B cell (primary cell): ENCODE measurements at regions not wholly inside any gene's neighbourhood (a gene's known extent, or its start where the extent isn't known, plus 50 kb on each side); places are given as distances from the start of the nearest gene placed in this dataset.

Source experiments
- ATAC-seq: fragments of 200-7000 bp; cut with Tn5 transposase; one replicate; pipeline ENCODE4 v1.10.0; 2021; ENCODE audit warnings: low read depth, mild to moderate bottlenecking, moderate number of reproducible peaks, moderate library complexity
- CTCF ChIA-PET: fragments of 350-600 bp; sonication (Branson Sonifier 250); formaldehyde crosslinking; loops from one replicate; lab custom pipeline; 2021; ENCODE audit warnings: antibody characterized with exemption, inconsistent platforms; lab: Charles Lee
- POLR2A ChIA-PET: fragments of 350-600 bp; sonication (Branson Sonifier 250); formaldehyde crosslinking; loops from one replicate; lab custom pipeline; 2021; ENCODE audit warnings: antibody characterized with exemption; lab: Charles Lee
- DNase-seq: peaks from one replicate; pipeline ENCODE4 v3.0.0; 2013
- H2AFZ ChIP-seq: 2 replicates; pipeline ENCODE4 v1.6.1; 2012; ENCODE audit warnings: mild to moderate bottlenecking, low read depth, low read length; ENCODE audit not compliant: insufficient read depth, poor library complexity, severe bottlenecking
- H3K27ac ChIP-seq, 2 donors: 1 replicate in 1 of 2; 2 replicates in 1 of 2; pipeline ENCODE4 v1.5.1; 2012 to 2013; ENCODE audit warnings: low read length in 2 of 2, mild to moderate bottlenecking in 2 of 2, moderate library complexity in 1 of 2
- H3K27me3 ChIP-seq, 4 experiments: fragments of 200-600 bp in 1 of 4; sonication (generic) in 1 of 4; replicated peaks in 1 of 4; 1 replicate in 2 of 4; 2 replicates in 2 of 4; pipeline versions ENCODE4 v1.6.1 to v1.7.0; 2013 to 2016; ENCODE audit warnings: low read length in 3 of 4, mild to moderate bottlenecking in 2 of 4, mixed read lengths in 1 of 4, moderate library complexity in 1 of 4; ENCODE audit not compliant: insufficient read depth in 4 of 4, control insufficient read depth in 3 of 4; ENCODE audit errors: control extremely low read depth in 1 of 4
- H3K36me3 ChIP-seq, 2 experiments: replicated peaks in 1 of 2; 1 replicate in 1 of 2; 2 replicates in 1 of 2; pipeline versions ENCODE4 v1.6.1 to v1.7.1; 2013; ENCODE audit warnings: low read length in 1 of 2; ENCODE audit not compliant: insufficient read depth in 2 of 2, control insufficient read depth in 1 of 2; ENCODE audit errors: control extremely low read depth in 1 of 2, extremely low read depth in 1 of 2
- H3K4me1 ChIP-seq, 2 donors: fragments of 200-600 bp in 1 of 2; sonication (generic) in 1 of 2; 1 replicate in 1 of 2; 2 replicates in 1 of 2; pipeline versions ENCODE4 v1.5.1 to v1.6.1; 2013 to 2017; ENCODE audit warnings: low read length in 2 of 2; ENCODE audit not compliant: control insufficient read depth in 2 of 2, insufficient read depth in 2 of 2
- H3K4me2 ChIP-seq: replicated peaks from 2 replicates; pipeline ENCODE3; 2012; ENCODE audit warnings: mild to moderate bottlenecking, low read depth, low read length; ENCODE audit not compliant: poor library complexity, severe bottlenecking
- H3K4me3 ChIP-seq, 5 experiments: fragments of 200-600 bp in 1 of 5; sonication (generic) in 1 of 5; 1 replicate in 3 of 5; 2 replicates in 2 of 5; pipeline versions ENCODE4 v1.5.1 to v1.7.0; 2011 to 2016; ENCODE audit warnings: low read length in 4 of 5, mild to moderate bottlenecking in 4 of 5, low read depth in 2 of 5, control low read depth in 1 of 5, moderate library complexity in 1 of 5; ENCODE audit not compliant: insufficient read depth in 1 of 5; ENCODE audit errors: control extremely low read depth in 1 of 5, extremely low read depth in 1 of 5
- H3K79me2 ChIP-seq: fragments of 200-600 bp; sonication (generic); one replicate; pipeline ENCODE4 v1.6.0; 2016; ENCODE audit warnings: low read length; ENCODE audit not compliant: control insufficient read depth, insufficient read depth
- H3K9ac ChIP-seq: fragments of 200-600 bp; sonication (generic); 2 replicates; pipeline ENCODE4 v1.6.1; 2017; ENCODE audit warnings: mild to moderate bottlenecking, low read length, moderate library complexity
- H3K9me3 ChIP-seq, 3 donors: one replicate each; pipeline versions ENCODE4 v1.6.1 to v1.7.1; 2013; ENCODE audit warnings: low read length in 2 of 3; ENCODE audit not compliant: control insufficient read depth in 2 of 3, insufficient read depth in 1 of 3; ENCODE audit errors: control extremely low read depth in 1 of 3
- H4K20me1 ChIP-seq: 2 replicates; pipeline ENCODE4 v1.6.0; 2012; ENCODE audit warnings: mild to moderate bottlenecking, low read length; ENCODE audit not compliant: insufficient read depth, control insufficient read depth, poor library complexity, severe bottlenecking
- H3K27ac Mint-ChIP-seq: one replicate; pipeline ENCODE4 v1.8.0; 2021; ENCODE audit warnings: mixed read lengths
- H3K27me3 Mint-ChIP-seq: one replicate; pipeline ENCODE4 v1.8.0; 2021; ENCODE audit warnings: mixed read lengths
- H3K4me1 Mint-ChIP-seq: one replicate; pipeline ENCODE4 v1.8.0; 2021; ENCODE audit warnings: mixed read lengths
- H3K4me3 Mint-ChIP-seq: one replicate; pipeline ENCODE4 v1.8.0; 2021; ENCODE audit warnings: mixed read lengths
- H3K9me3 Mint-ChIP-seq: one replicate; pipeline ENCODE4 v1.8.0; 2022; ENCODE audit warnings: mixed read lengths; ENCODE audit not compliant: insufficient read depth
- CTCF ChIP-seq: fragments of 200-600 bp; IDR thresholded peaks from one replicate; pipeline ENCODE4 v1.8.0; 2022; ENCODE audit warnings: antibody characterized with exemption, mild to moderate bottlenecking
- EZH2 ChIP-seq: IDR thresholded peaks from 2 replicates; pipeline ENCODE4 v1.6.1; 2012; ENCODE audit warnings: borderline replicate concordance, low read depth, mild to moderate bottlenecking, moderate library complexity, low read length; ENCODE audit not compliant: insufficient read depth, poor library complexity, severe bottlenecking
- whole genome bisulfite sequencing: methylation state at CpG from one replicate; pipeline ENCODE4 v1.1.5; 2013; ENCODE audit warnings: missing lambda C conversion rate; ENCODE audit not compliant: insufficient coverage; 5-methylcytosine and 5-hydroxymethylcytosine counted together
- intact Hi-C: fragments of 100-400 bp; cut with micrococcal nuclease; formaldehyde crosslinking; loops from one replicate; pipeline ENCODE4 v1.10.0; 2022

GRCh38 chrX:39450234-39450977, 647.4 kb downstream of the BCOR start:
- no peak overlapping the region for H3K4me2 ChIP-seq
- ChIA-PET CTCF (no interaction called here), POLR2A (no interaction called here)
- TF ChIP-seq CTCF, result no peak
- TF ChIP-seq EZH2, result no peak
- ATAC-seq, result no peak
- no peaks in the 10 kb centered on the region for H3K79me2 ChIP-seq
- no peaks in the 10 kb centered on the region for H3K9me3 ChIP-seq
- no peak overlapping the region for H2AFZ ChIP-seq
- H3K27me3 ChIP-seq, result peaks cover 0 to 3% (median 0%) of the 10 kb centered on the region in 4 experiments
- no peak overlapping the region for H3K27ac Mint-ChIP-seq
- no peaks in the 10 kb centered on the region for H3K9me3 Mint-ChIP-seq
- no peaks in the 10 kb centered on the region for H3K36me3 ChIP-seq
- H3K4me3 Mint-ChIP-seq, result no peak overlapping the region
- H3K27me3 Mint-ChIP-seq, result no peaks in the 10 kb centered on the region
- H3K4me1 ChIP-seq, result no peaks in the 10 kb centered on the region
- no peak overlapping the region for H3K4me3 ChIP-seq
- no peak overlapping the region for H3K9ac ChIP-seq
- no peak overlapping the region for H3K27ac ChIP-seq
- 67% methylated on average over 1 of the region's 11 CpGs for WGBS
- H3K4me1 Mint-ChIP-seq, result peaks cover 3% of the 10 kb centered on the region
- DNase-seq, result no peak
- H4K20me1 ChIP-seq, result no peaks in the 10 kb centered on the region
- intact Hi-C loops, result no loop called here

GRCh38 chrX:39451046-39451445, 646.7 kb downstream of the BCOR start:
- no peak overlapping the region for H3K4me3 ChIP-seq
- no peaks in the 10 kb centered on the region for H3K36me3 ChIP-seq
- no peak overlapping the region for H2AFZ ChIP-seq
- ChIA-PET CTCF (no interaction called here), POLR2A (no interaction called here)
- H3K27me3 ChIP-seq, result peaks cover 0 to 3% (median 0%) of the 10 kb centered on the region in 4 experiments
- H3K27ac ChIP-seq, result no peak overlapping the region
- Mint-ChIP-seq H3K27ac (no peak overlapping the region), H3K4me3 (no peak overlapping the region), H3K4me1 (peaks cover 3% of the 10 kb centered on the region), H3K27me3 (no peaks in the 10 kb centered on the region), H3K9me3 (no peaks in the 10 kb centered on the region)
- DNase-seq (no peak), ATAC-seq (no peak)
- no peak for TF ChIP-seq EZH2
- no peak for TF ChIP-seq CTCF
- H4K20me1 ChIP-seq, result no peaks in the 10 kb centered on the region
- H3K4me2 ChIP-seq, result no peak overlapping the region
- intact Hi-C loops, result no loop called here
- H3K4me1 ChIP-seq, result no peaks in the 10 kb centered on the region
- WGBS, result 25% methylated on average over 4 of the region's 7 CpGs
- H3K9me3 ChIP-seq, result no peaks in the 10 kb centered on the region
- no peak overlapping the region for H3K9ac ChIP-seq
- H3K79me2 ChIP-seq, result no peaks in the 10 kb centered on the region
